GM12878 (cell line): ENCODE measurements at regions not wholly inside any gene's neighbourhood (a gene's known extent, or its start where the extent isn't known, plus 50 kb on each side); places are given as distances from the start of the nearest gene placed in this dataset.

Source experiments
- CHD1 ChIP-seq: IDR thresholded peaks from 2 replicates; pipeline ENCODE4 v1.6.1; 2012; ENCODE audit warnings: low read depth, low read length, improper control_type of control experiment
- CREM ChIP-seq: IDR thresholded peaks from 2 replicates; pipeline ENCODE4 v1.6.1; 2014; ENCODE audit warnings: antibody characterized with exemption, low read depth
- EP300 ChIP-seq, 2 experiments: fragments of 150-350 bp in 1 of 2; IDR thresholded peaks; 2 replicates each; pipeline ENCODE4 v1.6.1; 2011 to 2012; ENCODE audit warnings: low read depth in 2 of 2, low read length in 2 of 2, borderline replicate concordance in 1 of 2, improper control_type of control experiment in 1 of 2, inconsistent platforms in 1 of 2; ENCODE audit not compliant: control insufficient read depth in 1 of 2
- HDAC6 ChIP-seq: fragments of 200-600 bp; sonication (generic); IDR thresholded peaks from one replicate; pipeline ENCODE4 v1.8.0; 2017; ENCODE audit warnings: antibody characterized with exemption; ENCODE audit not compliant: unreplicated experiment
- JUNB ChIP-seq: IDR thresholded peaks from 2 replicates; pipeline ENCODE4 v1.6.1; 2016; ENCODE audit warnings: antibody characterized with exemption, mild to moderate bottlenecking
- JUND ChIP-seq: IDR thresholded peaks from 2 replicates; pipeline ENCODE4 v1.6.1; 2012; ENCODE audit warnings: low read depth, mild to moderate bottlenecking, low read length, improper control_type of control experiment, moderate library complexity
- KAT2A ChIP-seq: conservative IDR thresholded peaks from 2 replicates; pipeline ENCODE4 v1.6.1; 2011; ENCODE audit warnings: low read depth, low read length; ENCODE audit not compliant: control insufficient read depth
- MTA2 ChIP-seq: fragments of 450-650 bp; IDR thresholded peaks from 2 replicates; pipeline ENCODE4 v1.6.1; 2016; ENCODE audit warnings: low read depth, mild to moderate bottlenecking, moderate library complexity
- MTA3 ChIP-seq: IDR thresholded peaks from 2 replicates; pipeline ENCODE4 v1.6.1; 2012; ENCODE audit warnings: low read length, inconsistent platforms, borderline replicate concordance
- MXI1 ChIP-seq: fragments of 150-350 bp; IDR thresholded peaks from 2 replicates; pipeline ENCODE4 v1.6.1; 2011; ENCODE audit warnings: low read depth, mild to moderate bottlenecking, inconsistent platforms, low read length, improper control_type of control experiment
- NRF1 ChIP-seq: conservative IDR thresholded peaks from 2 replicates; pipeline ENCODE4 v1.6.1; 2011; ENCODE audit warnings: mild to moderate bottlenecking, low read depth, low read length, improper control_type of control experiment
- PKNOX1 ChIP-seq: fragments of 450-650 bp; IDR thresholded peaks from 2 replicates; pipeline ENCODE4 v1.6.1; 2016; ENCODE audit warnings: mild to moderate bottlenecking
- RAD51 ChIP-seq: fragments of 450-650 bp; IDR thresholded peaks from 2 replicates; pipeline ENCODE4 v1.6.1; 2016; ENCODE audit warnings: moderate library complexity, mild to moderate bottlenecking, inconsistent platforms
- RCOR1 ChIP-seq: conservative IDR thresholded peaks from 2 replicates; pipeline ENCODE4 v1.6.1; 2012; ENCODE audit warnings: low read depth, low read length, improper control_type of control experiment
- RELB ChIP-seq: fragments of 450-650 bp; IDR thresholded peaks from 2 replicates; pipeline ENCODE4 v1.6.1; 2017; ENCODE audit warnings: low read depth, mild to moderate bottlenecking, moderate library complexity
- SMAD1 ChIP-seq: fragments of 450-650 bp; IDR thresholded peaks from 2 replicates; pipeline ENCODE4 v1.6.1; 2018; ENCODE audit warnings: mild to moderate bottlenecking, low read depth; ENCODE audit not compliant: partially characterized antibody
- STAT1 ChIP-seq: fragments of 450-650 bp; conservative IDR thresholded peaks from 2 replicates; pipeline ENCODE4 v1.6.1; 2014; ENCODE audit warnings: antibody characterized with exemption, mild to moderate bottlenecking
- STAT3 ChIP-seq: IDR thresholded peaks from 2 replicates; pipeline ENCODE4 v1.6.1; 2011; ENCODE audit warnings: low read depth, low read length, improper control_type of control experiment
- TARDBP ChIP-seq: IDR thresholded peaks from 2 replicates; pipeline ENCODE4 v1.6.1; 2016; ENCODE audit warnings: borderline replicate concordance
- ZNF592 ChIP-seq: fragments of 450-650 bp; IDR thresholded peaks from 2 replicates; pipeline ENCODE4 v1.6.1; 2017; ENCODE audit warnings: mild to moderate bottlenecking, moderate library complexity

- TF ChIP-seq ZNF592 (no peak), CREM (peak; percentile 26; the same call in 1 of the 2 replicates), STAT3 (peak; percentile 87; the same call in 1 of the 2 replicates), NRF1 (no peak), RELB (peak; percentile 97), KAT2A (no peak), RAD51 (peak; percentile 65), JUNB (peak; percentile 58), STAT1 (no peak), TARDBP (no peak), MXI1 (peak; percentile 51; the same call in 1 of the 2 replicates), CHD1 (no peak), JUND (peak; percentile 81), PKNOX1 (no peak), HDAC6 (no peak), EP300 (IDR thresholded peaks at IDR 0.05; ENCODE audit: borderline replicate concordance in 1 of 2, control insufficient read depth in 1 of 2, low read depth in 2 of 2, low read length in 2 of 2) (peak; percentile 97 to 98), MTA2 (peak; percentile 99), MTA3 (no peak), SMAD1 (peak; percentile 67), RCOR1 (0 out of 2 replicates have a peak, but pooled peaks have one; percentile 76)
Observed at GRCh38 chr15:95503640-95504225, 826.8 kb upstream of the NR2F2 start (continued).
